HEK293 (cell line): ENCODE measurements at regions not wholly inside any gene's neighbourhood (a gene's known extent, or its start where the extent isn't known, plus 50 kb on each side); places are given as distances from the start of the nearest gene placed in this dataset.

Source experiments
- KLF7 ChIP-seq: fragments of 450-650 bp; formaldehyde crosslinking; IDR thresholded peaks from 2 replicates; pipeline ENCODE4 v1.5.1; 2016; ENCODE audit warnings: missing biosample characterization, missing genetic modification characterization, borderline replicate concordance
- MEIS1 ChIP-seq: sonication (generic); formaldehyde crosslinking; IDR thresholded peaks from 2 replicates; pipeline ENCODE4 v1.8.1; 2022; ENCODE audit warnings: missing genetic modification reagents, mild to moderate bottlenecking, borderline replicate concordance
- REPIN1 ChIP-seq: fragments of 450-650 bp; formaldehyde crosslinking; IDR thresholded peaks from 2 replicates; pipeline ENCODE4 v1.5.1; 2017; ENCODE audit warnings: missing biosample characterization, missing genetic modification characterization, low read depth
- ZBTB7A ChIP-seq: fragments of 450-650 bp; formaldehyde crosslinking; IDR thresholded peaks from 2 replicates; pipeline ENCODE4 v1.5.1; 2016; ENCODE audit warnings: low read depth, missing biosample characterization, missing genetic modification characterization
- ZNF354C ChIP-seq: fragments of 450-650 bp; formaldehyde crosslinking; IDR thresholded peaks from 2 replicates; pipeline ENCODE4 v1.5.1; 2016; ENCODE audit warnings: missing biosample characterization, missing genetic modification characterization, low read depth, borderline replicate concordance
- ZNF658 ChIP-seq: fragments of 450-650 bp; formaldehyde crosslinking; IDR thresholded peaks from 2 replicates; pipeline ENCODE4; 2016; ENCODE audit warnings: missing biosample characterization, missing genetic modification characterization
- ZNF776 ChIP-seq: fragments of 450-650 bp; formaldehyde crosslinking; IDR thresholded peaks from 2 replicates; pipeline ENCODE4 v1.5.0; 2017; ENCODE audit warnings: missing biosample characterization, missing genetic modification characterization, borderline replicate concordance
- TF ChIP-seq, protein P1 (sequence below): fragments of 450-650 bp; formaldehyde crosslinking; IDR thresholded peaks from 2 replicates; pipeline ENCODE4 v1.5.1; 2016; ENCODE audit warnings: missing biosample characterization, missing genetic modification characterization
- TF ChIP-seq, protein P2 (sequence below): fragments of 450-650 bp; formaldehyde crosslinking; IDR thresholded peaks from 2 replicates; pipeline ENCODE4 v1.5.1; 2016; ENCODE audit warnings: missing biosample characterization, missing genetic modification characterization
- TF ChIP-seq, protein P3 (sequence below): fragments of 450-650 bp; formaldehyde crosslinking; IDR thresholded peaks from 2 replicates; pipeline ENCODE4 v1.5.1; 2016; ENCODE audit warnings: missing biosample characterization, missing genetic modification characterization

DNA sequence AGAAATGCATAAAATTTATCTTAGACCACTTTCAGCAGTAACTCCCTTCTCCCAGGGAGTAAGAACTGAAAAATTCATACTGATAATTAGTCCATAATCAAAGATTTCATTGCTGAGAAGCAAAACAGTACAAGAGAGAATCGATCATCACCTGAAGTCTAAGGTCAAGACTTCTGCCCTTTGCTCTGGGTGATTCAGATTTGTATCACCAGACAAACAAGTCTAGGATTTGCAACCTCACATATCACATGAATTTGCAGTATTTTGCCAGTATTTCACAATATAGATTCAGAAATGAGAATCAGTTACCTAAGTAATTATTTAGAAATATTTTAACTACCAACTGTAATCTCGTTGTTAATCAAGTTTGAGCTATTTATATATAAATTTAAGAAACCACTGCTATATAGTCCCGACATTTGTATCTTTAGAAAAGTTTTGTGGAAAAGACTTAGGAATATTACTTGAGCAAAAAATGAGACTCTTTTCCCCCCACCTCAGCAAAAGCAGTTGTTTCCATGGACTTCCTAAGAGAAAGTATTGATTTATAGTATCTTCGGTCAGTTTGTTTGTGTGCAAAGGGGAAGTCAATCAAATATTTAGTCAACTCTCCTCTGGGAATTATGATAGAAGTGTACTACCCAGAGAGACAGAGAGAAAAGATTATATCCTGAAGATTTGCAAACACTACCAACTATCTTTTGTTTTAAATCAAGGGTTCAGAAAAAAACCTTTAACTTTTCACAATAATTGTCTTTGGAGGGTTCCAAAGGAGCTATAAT is 840.1 kb downstream of the TRHDE start:
- TF ChIP-seq, protein P1, sequence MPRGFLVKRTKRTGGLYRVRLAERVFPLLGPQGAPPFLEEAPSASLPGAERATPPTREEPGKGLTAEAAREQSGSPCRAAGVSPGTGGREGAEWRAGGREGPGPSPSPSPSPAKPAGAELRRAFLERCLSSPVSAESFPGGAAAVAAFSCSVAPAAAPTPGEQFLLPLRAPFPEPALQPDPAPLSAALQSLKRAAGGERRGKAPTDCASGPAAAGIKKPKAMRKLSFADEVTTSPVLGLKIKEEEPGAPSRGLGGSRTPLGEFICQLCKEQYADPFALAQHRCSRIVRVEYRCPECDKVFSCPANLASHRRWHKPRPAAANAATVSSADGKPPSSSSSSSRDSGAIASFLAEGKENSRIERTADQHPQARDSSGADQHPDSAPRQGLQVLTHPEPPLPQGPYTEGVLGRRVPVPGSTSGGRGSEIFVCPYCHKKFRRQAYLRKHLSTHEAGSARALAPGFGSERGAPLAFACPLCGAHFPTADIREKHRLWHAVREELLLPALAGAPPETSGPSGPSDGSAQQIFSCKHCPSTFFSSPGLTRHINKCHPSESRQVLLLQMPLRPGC (tag by site-specific recombination): no peak
- no peak for TF ChIP-seq ZNF354C (tag by site-specific recombination)
- no peak for TF ChIP-seq REPIN1 (tag by site-specific recombination)
- TF ChIP-seq, protein P2, sequence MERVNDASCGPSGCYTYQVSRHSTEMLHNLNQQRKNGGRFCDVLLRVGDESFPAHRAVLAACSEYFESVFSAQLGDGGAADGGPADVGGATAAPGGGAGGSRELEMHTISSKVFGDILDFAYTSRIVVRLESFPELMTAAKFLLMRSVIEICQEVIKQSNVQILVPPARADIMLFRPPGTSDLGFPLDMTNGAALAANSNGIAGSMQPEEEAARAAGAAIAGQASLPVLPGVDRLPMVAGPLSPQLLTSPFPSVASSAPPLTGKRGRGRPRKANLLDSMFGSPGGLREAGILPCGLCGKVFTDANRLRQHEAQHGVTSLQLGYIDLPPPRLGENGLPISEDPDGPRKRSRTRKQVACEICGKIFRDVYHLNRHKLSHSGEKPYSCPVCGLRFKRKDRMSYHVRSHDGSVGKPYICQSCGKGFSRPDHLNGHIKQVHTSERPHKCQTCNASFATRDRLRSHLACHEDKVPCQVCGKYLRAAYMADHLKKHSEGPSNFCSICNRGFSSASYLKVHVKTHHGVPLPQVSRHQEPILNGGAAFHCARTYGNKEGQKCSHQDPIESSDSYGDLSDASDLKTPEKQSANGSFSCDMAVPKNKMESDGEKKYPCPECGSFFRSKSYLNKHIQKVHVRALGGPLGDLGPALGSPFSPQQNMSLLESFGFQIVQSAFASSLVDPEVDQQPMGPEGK (tag by site-specific recombination): no peak
- no peak for TF ChIP-seq ZNF776
- TF ChIP-seq, protein P3, sequence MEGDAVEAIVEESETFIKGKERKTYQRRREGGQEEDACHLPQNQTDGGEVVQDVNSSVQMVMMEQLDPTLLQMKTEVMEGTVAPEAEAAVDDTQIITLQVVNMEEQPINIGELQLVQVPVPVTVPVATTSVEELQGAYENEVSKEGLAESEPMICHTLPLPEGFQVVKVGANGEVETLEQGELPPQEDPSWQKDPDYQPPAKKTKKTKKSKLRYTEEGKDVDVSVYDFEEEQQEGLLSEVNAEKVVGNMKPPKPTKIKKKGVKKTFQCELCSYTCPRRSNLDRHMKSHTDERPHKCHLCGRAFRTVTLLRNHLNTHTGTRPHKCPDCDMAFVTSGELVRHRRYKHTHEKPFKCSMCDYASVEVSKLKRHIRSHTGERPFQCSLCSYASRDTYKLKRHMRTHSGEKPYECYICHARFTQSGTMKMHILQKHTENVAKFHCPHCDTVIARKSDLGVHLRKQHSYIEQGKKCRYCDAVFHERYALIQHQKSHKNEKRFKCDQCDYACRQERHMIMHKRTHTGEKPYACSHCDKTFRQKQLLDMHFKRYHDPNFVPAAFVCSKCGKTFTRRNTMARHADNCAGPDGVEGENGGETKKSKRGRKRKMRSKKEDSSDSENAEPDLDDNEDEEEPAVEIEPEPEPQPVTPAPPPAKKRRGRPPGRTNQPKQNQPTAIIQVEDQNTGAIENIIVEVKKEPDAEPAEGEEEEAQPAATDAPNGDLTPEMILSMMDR (tag by site-specific recombination): no peak
- no peak for TF ChIP-seq MEIS1 (CRISPR knock-in tag)
- TF ChIP-seq ZNF658 (tag by site-specific recombination): no peak
- no peak for TF ChIP-seq ZBTB7A
- no peak for TF ChIP-seq KLF7
